H1 (cell line): ENCODE measurements at regions not wholly inside any gene's neighbourhood (a gene's known extent, or its start where the extent isn't known, plus 50 kb on each side); places are given as distances from the start of the nearest gene placed in this dataset.

Experiments
- BRCA1 ChIP-seq: IDR thresholded peaks from 2 replicates; pipeline ENCODE4 v1.6.1; 2012; ENCODE audit warnings: low read depth, low read length, improper control_type of control experiment
- CHD7 ChIP-seq: fragments of 300-600 bp; sonication (generic); IDR thresholded peaks from 2 replicates; pipeline ENCODE4 v1.7.1; 2012; ENCODE audit warnings: low read length, moderate library complexity, mild to moderate bottlenecking, inconsistent platforms; ENCODE audit not compliant: insufficient replicate concordance
- EZH2 ChIP-seq: fragments of 200-600 bp; sonication (generic); IDR thresholded peaks from 2 replicates; pipeline ENCODE4 v1.7.1; 2012; ENCODE audit warnings: low read depth, mild to moderate bottlenecking, moderate library complexity, low read length, inconsistent platforms; ENCODE audit not compliant: severe bottlenecking
- FOSL1 ChIP-seq: IDR thresholded peaks from 2 replicates; pipeline ENCODE4 v1.6.1; 2011; ENCODE audit warnings: mild to moderate bottlenecking, low read depth, low read length, moderate library complexity; ENCODE audit not compliant: insufficient read depth
- SAP30 ChIP-seq: fragments of 300-600 bp; sonication (generic); IDR thresholded peaks from 2 replicates; pipeline ENCODE4 v1.7.1; 2012; ENCODE audit warnings: low read length, moderate library complexity, mild to moderate bottlenecking, inconsistent platforms; ENCODE audit not compliant: insufficient read depth, insufficient replicate concordance
- SIN3A ChIP-seq, 2 experiments: IDR thresholded peaks in 1 of 2; conservative IDR thresholded peaks in 1 of 2; 2 replicates each; pipeline ENCODE4 v1.6.1; 2011 to 2012; ENCODE audit warnings: low read length in 2 of 2, improper control_type of control experiment in 1 of 2, low read depth in 1 of 2, mild to moderate bottlenecking in 1 of 2
- YY1 ChIP-seq: IDR thresholded peaks from 2 replicates; pipeline ENCODE4 v1.6.1; 2011; ENCODE audit warnings: low read depth, mild to moderate bottlenecking, low read length

DNA sequence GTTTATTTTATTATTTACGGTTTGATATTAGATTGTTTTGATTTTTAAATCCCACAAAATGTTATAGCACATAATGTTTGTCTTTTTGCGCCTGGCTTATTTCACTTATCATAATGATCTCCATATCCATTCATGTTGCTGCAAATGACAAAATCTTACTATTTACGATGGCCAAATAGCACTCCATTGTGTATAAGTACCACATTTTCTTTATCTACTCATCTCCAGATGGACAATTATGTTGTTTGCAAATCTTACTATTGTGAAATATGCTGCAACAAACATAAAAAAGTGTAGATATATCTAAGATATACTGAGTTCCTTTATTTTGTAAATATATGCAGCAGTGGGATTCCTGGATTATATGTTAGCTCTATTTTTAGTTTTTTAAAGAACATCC, 1568.3 kb downstream of the AMY1C start (continued):
- no peak for TF ChIP-seq CHD7
- TF ChIP-seq SIN3A (conservative IDR thresholded peaks at IDR 0.05 in 1 of 2, IDR thresholded peaks at IDR 0.05 in 1 of 2; ENCODE audit: low read depth in 1 of 2, low read length in 2 of 2) = no peak
- no peak for TF ChIP-seq BRCA1
- no peak for TF ChIP-seq FOSL1
- TF ChIP-seq YY1 = no peak
- TF ChIP-seq SAP30 = no peak
- TF ChIP-seq EZH2 = no peak
